Naive thymus-derived CD4-positive, alpha-beta T cell (primary cell): ENCODE measurements at regions not wholly inside any gene's neighbourhood (a gene's known extent, or its start where the extent isn't known, plus 50 kb on each side); places are given as distances from the start of the nearest gene placed in this dataset.

Source experiments
- ATAC-seq: fragments of 150-1000 bp; cut with Tn5 transposase; 2 replicates; pipeline ENCODE4 v1.10.0; 2021; ENCODE audit warnings: mild to moderate bottlenecking, moderate library complexity
- CTCF ChIA-PET: fragments of 350-600 bp; sonication (Branson Sonifier 250); formaldehyde crosslinking; loops from one replicate; lab custom pipeline; 2021; ENCODE audit warnings: antibody characterized with exemption; lab: Charles Lee
- POLR2A ChIA-PET: fragments of 350-600 bp; sonication (Branson Sonifier 250); formaldehyde crosslinking; loops from one replicate; lab custom pipeline; 2021; ENCODE audit warnings: antibody characterized with exemption, inconsistent platforms; lab: Charles Lee
- DNase-seq, 9 donors: peaks; one replicate each; pipeline versions ENCODE4 v3.0.0 to v3.0.0-alpha.2; 2020 to 2022; ENCODE audit warnings: mixed read lengths in 1 of 9
- H3K27ac ChIP-seq: one replicate; pipeline ENCODE4 v1.7.0; 2013; ENCODE audit warnings: mild to moderate bottlenecking, low read depth, low read length, moderate library complexity
- H3K27me3 ChIP-seq, 2 donors: one replicate each; pipeline ENCODE4 v1.7.0; 2013; ENCODE audit warnings: low read length in 2 of 2, mild to moderate bottlenecking in 2 of 2, moderate library complexity in 2 of 2; ENCODE audit not compliant: control insufficient read depth in 2 of 2, insufficient read depth in 2 of 2
- H3K36me3 ChIP-seq, 3 experiments: 1 replicate in 2 of 3; 2 replicates in 1 of 3; pipeline ENCODE4 v1.7.0; 2013; ENCODE audit warnings: low read length in 3 of 3, mild to moderate bottlenecking in 3 of 3, moderate library complexity in 1 of 3; ENCODE audit not compliant: insufficient read depth in 3 of 3, control insufficient read depth in 2 of 3
- H3K4me1 ChIP-seq, 2 donors: one replicate each; pipeline ENCODE4 v1.7.0; 2013; ENCODE audit warnings: low read length in 2 of 2, mild to moderate bottlenecking in 2 of 2, moderate library complexity in 1 of 2; ENCODE audit not compliant: control insufficient read depth in 2 of 2, insufficient read depth in 2 of 2
- H3K4me3 ChIP-seq: 2 replicates; pipeline ENCODE4 v1.7.0; 2013; ENCODE audit warnings: mild to moderate bottlenecking, low read length
- H3K9me3 ChIP-seq, 3 experiments: 1 replicate in 2 of 3; 2 replicates in 1 of 3; pipeline ENCODE4 v1.7.0; 2013; ENCODE audit warnings: low read length in 3 of 3; ENCODE audit not compliant: control insufficient read depth in 2 of 3
- H3K27ac Mint-ChIP-seq, 9 donors: one replicate each; pipeline ENCODE4 v1.8.0; 2020 to 2022; ENCODE audit warnings: mixed read lengths in 9 of 9, mild to moderate bottlenecking in 8 of 9, moderate library complexity in 5 of 9, inconsistent platforms in 2 of 9
- H3K27me3 Mint-ChIP-seq, 5 donors: one replicate each; pipeline ENCODE4 v1.8.0; 2021 to 2022; ENCODE audit warnings: mixed read lengths in 5 of 5, mild to moderate bottlenecking in 1 of 5
- H3K36me3 Mint-ChIP-seq, 5 donors: one replicate each; pipeline ENCODE4 v1.8.0; 2020 to 2022; ENCODE audit warnings: mixed read lengths in 5 of 5, mild to moderate bottlenecking in 3 of 5, inconsistent platforms in 1 of 5
- H3K4me1 Mint-ChIP-seq, 7 donors: one replicate each; pipeline ENCODE4 v1.8.0; 2020 to 2022; ENCODE audit warnings: mixed read lengths in 7 of 7, mild to moderate bottlenecking in 3 of 7, inconsistent platforms in 1 of 7
- H3K4me3 Mint-ChIP-seq, 10 donors: one replicate each; pipeline ENCODE4 v1.8.0; 2020 to 2022; ENCODE audit warnings: mild to moderate bottlenecking in 10 of 10, mixed read lengths in 10 of 10, moderate library complexity in 6 of 10, inconsistent platforms in 2 of 10
- H3K9me3 Mint-ChIP-seq, 11 donors: one replicate each; pipeline ENCODE4 v1.8.0; 2020 to 2022; ENCODE audit warnings: mixed read lengths in 11 of 11, mild to moderate bottlenecking in 4 of 11, inconsistent platforms in 1 of 11, moderate library complexity in 1 of 11
- intact Hi-C, 2 donors: fragments of 100-400 bp; cut with micrococcal nuclease; formaldehyde crosslinking; loops; one replicate each; pipeline ENCODE4 v1.15.1; 2023

- intact Hi-C loops: no loop called here
- CTCF ChIA-PET: no interaction called here
- peaks cover 0 to 18% (median 0%) of the 10 kb centered on the region in 5 donors for H3K27me3 Mint-ChIP-seq
- Histone ChIP-seq H3K4me1 (no peaks in the 10 kb centered on the region), H3K4me3 (no peak overlapping the region), H3K9me3 (no peaks in the 10 kb centered on the region), H3K27me3 (no peaks in the 10 kb centered on the region), H3K36me3 (no peaks in the 10 kb centered on the region), H3K27ac (no peak overlapping the region)
- POLR2A ChIA-PET: no interaction called here
- H3K4me3 Mint-ChIP-seq: no peak overlapping the region
- DNase-seq: no peak
- H3K9me3 Mint-ChIP-seq: peaks cover 0 to 10% (median 5%) of the 10 kb centered on the region in 11 donors
- peaks cover 0 to 4% (median 0%) of the 10 kb centered on the region in 5 donors for H3K36me3 Mint-ChIP-seq
- no peak for ATAC-seq
- H3K4me1 Mint-ChIP-seq: no peaks in the 10 kb centered on the region
- no peak overlapping the region for H3K27ac Mint-ChIP-seq
Observed at GRCh38 chr19:28560786-28561185, 652.2 kb downstream of the UQCRFS1 start.

- POLR2A ChIA-PET: no interaction called here
- H3K27me3 Mint-ChIP-seq: peaks cover 0 to 18% (median 0%) of the 10 kb centered on the region in 5 donors
- CTCF ChIA-PET: no interaction called here
- no peak overlapping the region for H3K27ac Mint-ChIP-seq
- peaks cover 0 to 5% (median 0%) of the 10 kb centered on the region in 7 donors for H3K4me1 Mint-ChIP-seq
- ATAC-seq: no peak
- Histone ChIP-seq H3K36me3 (no peaks in the 10 kb centered on the region), H3K4me1 (no peaks in the 10 kb centered on the region), H3K4me3 (no peak overlapping the region), H3K9me3 (no peaks in the 10 kb centered on the region), H3K27me3 (no peaks in the 10 kb centered on the region), H3K27ac (no peak overlapping the region)
- peaks cover 0 to 10% (median 4%) of the 10 kb centered on the region in 11 donors for H3K9me3 Mint-ChIP-seq
- H3K36me3 Mint-ChIP-seq: peaks cover 0 to 4% (median 0%) of the 10 kb centered on the region in 5 donors
- no peak overlapping the region for H3K4me3 Mint-ChIP-seq
- intact Hi-C loops: no loop called here
- DNase-seq: no peak
Observed at GRCh38 chr19:28558783-28559182, 654.2 kb downstream of the UQCRFS1 start.

- no peak overlapping the region for H3K27ac Mint-ChIP-seq
- peaks cover 0 to 14% (median 0%) of the 10 kb centered on the region in 7 donors for H3K4me1 Mint-ChIP-seq
- no peak for DNase-seq
- no peaks in the 10 kb centered on the region for H3K36me3 ChIP-seq
- no peak overlapping the region for H3K4me3 ChIP-seq
- H3K9me3 Mint-ChIP-seq: peaks cover 0 to 14% (median 0%) of the 10 kb centered on the region in 11 donors
- intact Hi-C loops: no loop called here
- H3K36me3 Mint-ChIP-seq: peaks cover 0 to 9% (median 0%) of the 10 kb centered on the region in 5 donors
- H3K4me1 ChIP-seq: no peaks in the 10 kb centered on the region
- no peak overlapping the region for H3K27ac ChIP-seq
- no peak overlapping the region for H3K4me3 Mint-ChIP-seq
- ChIA-PET CTCF (no interaction called here), POLR2A (no interaction called here)
- ATAC-seq: no peak
- H3K27me3 Mint-ChIP-seq: peaks cover 0 to 9% (median 0%) of the 10 kb centered on the region in 5 donors
- no peaks in the 10 kb centered on the region for H3K27me3 ChIP-seq
- H3K9me3 ChIP-seq: no peaks in the 10 kb centered on the region
Observed at GRCh38 chr19:28556371-28556770, 656.6 kb downstream of the UQCRFS1 start.

DNA sequence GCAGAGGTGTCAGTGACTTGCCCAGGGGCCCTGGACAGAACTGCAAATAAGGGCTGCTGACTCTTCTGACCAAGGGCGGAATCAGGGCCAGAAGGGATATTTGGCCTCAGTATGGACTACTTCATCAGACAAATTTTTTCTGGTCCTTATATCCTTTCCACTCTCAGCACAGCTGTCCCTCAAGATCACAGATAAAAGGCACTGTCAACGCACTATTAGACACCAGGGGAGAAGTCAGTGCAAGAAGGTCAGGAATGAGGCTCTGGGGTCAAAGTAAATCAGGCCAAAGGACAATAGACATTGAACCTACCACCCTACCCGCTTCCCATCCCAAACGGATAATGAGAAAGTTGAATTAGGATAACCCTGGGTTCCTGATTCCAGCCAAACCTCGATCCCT is 657.6 kb downstream of the UQCRFS1 start:
- ATAC-seq (no peak), DNase-seq (no peak)
- Mint-ChIP-seq H3K9me3 (peaks cover 0 to 14% (median 0%) of the 10 kb centered on the region in 11 donors), H3K4me3 (no peak overlapping the region), H3K27me3 (peaks cover 0 to 3% (median 0%) of the 10 kb centered on the region in 5 donors), H3K4me1 (peaks cover 0 to 14% (median 0%) of the 10 kb centered on the region in 7 donors), H3K27ac (no peak overlapping the region), H3K36me3 (peaks cover 0 to 9% (median 0%) of the 10 kb centered on the region in 5 donors)
- Histone ChIP-seq H3K4me1 (no peaks in the 10 kb centered on the region), H3K4me3 (no peak overlapping the region), H3K36me3 (no peaks in the 10 kb centered on the region), H3K27me3 (no peaks in the 10 kb centered on the region), H3K9me3 (no peaks in the 10 kb centered on the region), H3K27ac (no peak overlapping the region)
- ChIA-PET POLR2A (no interaction called here), CTCF (no interaction called here)
- intact Hi-C loops: no loop called here

- Histone ChIP-seq H3K27ac (no peak overlapping the region), H3K27me3 (no peaks in the 10 kb centered on the region), H3K4me1 (no peaks in the 10 kb centered on the region), H3K9me3 (no peaks in the 10 kb centered on the region), H3K36me3 (no peaks in the 10 kb centered on the region), H3K4me3 (no peak overlapping the region)
- DNase-seq (no peak), ATAC-seq (no peak)
- H3K27ac Mint-ChIP-seq: no peak overlapping the region
- peaks cover 0 to 21% (median 0%) of the 10 kb centered on the region in 7 donors for H3K4me1 Mint-ChIP-seq
- ChIA-PET POLR2A (no interaction called here), CTCF (no interaction called here)
- peaks cover 0 to 14% (median 2%) of the 10 kb centered on the region in 11 donors for H3K9me3 Mint-ChIP-seq
- intact Hi-C loops: loop anchor here in 1 of 2 donors (5.0 kb wide), 1 partner anchor 67 kb away; no protein-coding TSS in a partner anchor
- peaks cover 0 to 3% (median 0%) of the 10 kb centered on the region in 5 donors for H3K27me3 Mint-ChIP-seq
- no peak overlapping the region for H3K4me3 Mint-ChIP-seq
- H3K36me3 Mint-ChIP-seq: peaks cover 0 to 9% (median 0%) of the 10 kb centered on the region in 5 donors
Observed at GRCh38 chr19:28554321-28555091, 658.4 kb downstream of the UQCRFS1 start.

- peaks cover 0 to 24% (median 0%) of the 10 kb centered on the region in 7 donors for H3K4me1 Mint-ChIP-seq
- POLR2A ChIA-PET: no interaction called here
Observed at GRCh38 chr19:28553764-28554163, 659.2 kb downstream of the UQCRFS1 start.

More at GRCh38 chr19:28553764-28554163, 659.2 kb downstream of the UQCRFS1 start:
- Mint-ChIP-seq H3K27me3 (no peaks in the 10 kb centered on the region), H3K4me3 (no peak overlapping the region), H3K36me3 (peaks cover 0 to 9% (median 0%) of the 10 kb centered on the region in 5 donors), H3K9me3 (peaks cover 0 to 14% (median 2%) of the 10 kb centered on the region in 11 donors), H3K27ac (peak overlapping the region in 1 of 9 donors; percentile 7)
- H3K36me3 ChIP-seq: no peaks in the 10 kb centered on the region
- no peak for DNase-seq
- no peak overlapping the region for H3K4me3 ChIP-seq
- CTCF ChIA-PET: no interaction called here
- H3K27me3 ChIP-seq: no peaks in the 10 kb centered on the region
- no peaks in the 10 kb centered on the region for H3K9me3 ChIP-seq
- ATAC-seq: no peak
- no peak overlapping the region for H3K27ac ChIP-seq
- intact Hi-C loops: loop anchor here in 1 of 2 donors (5.0 kb wide), 1 partner anchor 66 kb away; no protein-coding TSS in a partner anchor
- H3K4me1 ChIP-seq: no peaks in the 10 kb centered on the region
